PFSK-1 (cell line): ENCODE measurements at regions not wholly inside any gene's neighbourhood (a gene's known extent, or its start where the extent isn't known, plus 50 kb on each side); places are given as distances from the start of the nearest gene placed in this dataset.

ENCODE experiments used
- POLR2AphosphoS5 ChIP-seq: IDR thresholded peaks from 2 replicates; pipeline ENCODE4 v1.6.1; 2012; ENCODE audit warnings: low read depth, mild to moderate bottlenecking, control low read depth, low read length, moderate library complexity
- TF ChIP-seq, protein P1 (sequence below), 2 experiments: IDR thresholded peaks; 2 replicates each; pipeline versions ENCODE4 v1.6.1 to v1.8.0; 2011 to 2012; ENCODE audit warnings: low read depth in 2 of 2, low read length in 2 of 2, control low read depth in 1 of 2, inconsistent platforms in 1 of 2, mild to moderate bottlenecking in 1 of 2, moderate library complexity in 1 of 2; ENCODE audit not compliant: insufficient read depth in 1 of 2

- TF ChIP-seq, protein P1, sequence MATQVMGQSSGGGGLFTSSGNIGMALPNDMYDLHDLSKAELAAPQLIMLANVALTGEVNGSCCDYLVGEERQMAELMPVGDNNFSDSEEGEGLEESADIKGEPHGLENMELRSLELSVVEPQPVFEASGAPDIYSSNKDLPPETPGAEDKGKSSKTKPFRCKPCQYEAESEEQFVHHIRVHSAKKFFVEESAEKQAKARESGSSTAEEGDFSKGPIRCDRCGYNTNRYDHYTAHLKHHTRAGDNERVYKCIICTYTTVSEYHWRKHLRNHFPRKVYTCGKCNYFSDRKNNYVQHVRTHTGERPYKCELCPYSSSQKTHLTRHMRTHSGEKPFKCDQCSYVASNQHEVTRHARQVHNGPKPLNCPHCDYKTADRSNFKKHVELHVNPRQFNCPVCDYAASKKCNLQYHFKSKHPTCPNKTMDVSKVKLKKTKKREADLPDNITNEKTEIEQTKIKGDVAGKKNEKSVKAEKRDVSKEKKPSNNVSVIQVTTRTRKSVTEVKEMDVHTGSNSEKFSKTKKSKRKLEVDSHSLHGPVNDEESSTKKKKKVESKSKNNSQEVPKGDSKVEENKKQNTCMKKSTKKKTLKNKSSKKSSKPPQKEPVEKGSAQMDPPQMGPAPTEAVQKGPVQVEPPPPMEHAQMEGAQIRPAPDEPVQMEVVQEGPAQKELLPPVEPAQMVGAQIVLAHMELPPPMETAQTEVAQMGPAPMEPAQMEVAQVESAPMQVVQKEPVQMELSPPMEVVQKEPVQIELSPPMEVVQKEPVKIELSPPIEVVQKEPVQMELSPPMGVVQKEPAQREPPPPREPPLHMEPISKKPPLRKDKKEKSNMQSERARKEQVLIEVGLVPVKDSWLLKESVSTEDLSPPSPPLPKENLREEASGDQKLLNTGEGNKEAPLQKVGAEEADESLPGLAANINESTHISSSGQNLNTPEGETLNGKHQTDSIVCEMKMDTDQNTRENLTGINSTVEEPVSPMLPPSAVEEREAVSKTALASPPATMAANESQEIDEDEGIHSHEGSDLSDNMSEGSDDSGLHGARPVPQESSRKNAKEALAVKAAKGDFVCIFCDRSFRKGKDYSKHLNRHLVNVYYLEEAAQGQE (IDR thresholded peaks at IDR 0.05; ENCODE audit: insufficient read depth in 1 of 2, low read depth in 2 of 2, low read length in 2 of 2): no peak
- TF ChIP-seq POLR2AphosphoS5: no peak
These were observed 51.8 kb upstream of the USP7 start for GRCh38 chr16:9015489-9015888.
